Esophagus squamous epithelium (tissue), 4 donors: ENCODE measurements at regions not wholly inside any gene's neighbourhood (a gene's known extent, or its start where the extent isn't known, plus 50 kb on each side); places are given as distances from the start of the nearest gene placed in this dataset.

Source experiments
- CTCF ChIP-seq, 6 experiments: fragments of 450-650 bp in 4 of 6; fragments of 200-600 bp in 2 of 6; sonication (generic) in 2 of 6; IDR thresholded peaks; one replicate each; pipeline ENCODE4 v1.5.1; 2016 to 2019; ENCODE audit warnings: antibody characterized with exemption in 6 of 6, mild to moderate bottlenecking in 4 of 6, moderate library complexity in 4 of 6
- POLR2A ChIP-seq, 4 donors: fragments of 450-650 bp; IDR thresholded peaks; one replicate each; pipeline ENCODE4 v1.6.1; 2017; ENCODE audit warnings: antibody characterized with exemption in 4 of 4, mild to moderate bottlenecking in 4 of 4, moderate library complexity in 3 of 4

GRCh38 chr14:35929186-35929585, 103.0 kb downstream of the BRMS1L start:
- TF ChIP-seq CTCF (IDR thresholded peaks at IDR 0.05) (no peak), POLR2A (IDR thresholded peaks at IDR 0.05) (no peak)
